Neuron (in vitro differentiated cells): ENCODE measurements at regions not wholly inside any gene's neighbourhood (a gene's known extent, or its start where the extent isn't known, plus 50 kb on each side); places are given as distances from the start of the nearest gene placed in this dataset.

Experiments used
- H2AFZ ChIP-seq: one replicate; pipeline ENCODE4 v1.6.1; 2013; ENCODE audit warnings: low read depth, mild to moderate bottlenecking, inconsistent platforms, low read length, moderate library complexity
- H3K27me3 ChIP-seq: one replicate; pipeline ENCODE4 v1.6.1; 2013; ENCODE audit warnings: low read length; ENCODE audit not compliant: insufficient read depth
- H3K36me3 ChIP-seq: one replicate; pipeline ENCODE4 v1.6.1; 2013; ENCODE audit warnings: low read length; ENCODE audit not compliant: insufficient read depth
- H3K4me1 ChIP-seq: one replicate; pipeline ENCODE4 v1.6.1; 2013; ENCODE audit warnings: low read length; ENCODE audit not compliant: insufficient read depth
- H3K4me3 ChIP-seq: 2 replicates; pipeline ENCODE4 v1.5.1; 2013; ENCODE audit warnings: mild to moderate bottlenecking, low read length, moderate library complexity
- H3K9me3 ChIP-seq: one replicate; pipeline ENCODE4 v1.6.1; 2013; ENCODE audit warnings: low read length

DNA sequence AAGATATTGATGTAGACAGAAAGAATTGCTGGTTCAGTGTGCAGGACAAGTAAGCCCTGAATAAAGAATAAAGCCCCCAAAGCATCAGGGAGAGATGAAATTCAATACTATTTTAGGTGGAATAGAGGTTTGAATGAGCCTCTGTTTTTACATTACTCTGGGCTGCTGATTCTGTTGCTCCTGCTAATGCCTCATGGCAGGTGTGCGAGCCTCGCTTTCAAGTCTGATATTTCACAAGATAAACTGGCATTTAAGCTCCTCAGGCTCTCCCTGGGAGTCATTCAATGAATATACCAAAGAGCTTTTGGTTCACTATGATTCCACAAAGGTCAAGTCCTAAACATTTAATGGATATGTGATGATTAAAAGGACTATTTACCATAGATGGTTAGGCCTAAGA is 601.0 kb upstream of the SLC39A10 start:
- Histone ChIP-seq H3K36me3 (no peaks in the 10 kb centered on the region), H2AFZ (no peak overlapping the region), H3K27me3 (no peaks in the 10 kb centered on the region), H3K4me1 (no peaks in the 10 kb centered on the region), H3K9me3 (no peaks in the 10 kb centered on the region), H3K4me3 (no peak overlapping the region)

DNA sequence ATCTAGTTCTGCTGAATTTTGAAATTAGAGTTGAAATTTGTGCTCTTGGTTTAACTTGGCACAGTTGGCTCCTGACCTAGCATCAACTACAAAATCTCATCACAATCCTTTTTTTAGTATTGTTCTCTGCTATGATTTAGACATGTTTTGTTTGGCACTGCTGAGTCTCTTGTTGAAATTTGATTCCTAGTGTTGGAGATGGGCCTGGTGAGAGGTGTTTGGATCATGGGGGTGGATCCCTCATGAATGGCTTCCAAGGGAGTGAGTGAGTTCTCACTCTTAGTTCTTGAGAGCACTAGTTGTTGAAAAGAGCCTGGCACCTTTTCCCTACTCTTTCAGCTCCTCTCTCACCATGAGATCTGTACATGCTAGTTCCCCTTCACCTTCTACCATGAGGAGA is 605.6 kb upstream of the SLC39A10 start:
- H3K4me1 ChIP-seq, result no peaks in the 10 kb centered on the region
- no peaks in the 10 kb centered on the region for H3K27me3 ChIP-seq
- H3K36me3 ChIP-seq, result no peaks in the 10 kb centered on the region
- no peak overlapping the region for H3K4me3 ChIP-seq
- no peak overlapping the region for H2AFZ ChIP-seq
- H3K9me3 ChIP-seq, result no peaks in the 10 kb centered on the region

DNA sequence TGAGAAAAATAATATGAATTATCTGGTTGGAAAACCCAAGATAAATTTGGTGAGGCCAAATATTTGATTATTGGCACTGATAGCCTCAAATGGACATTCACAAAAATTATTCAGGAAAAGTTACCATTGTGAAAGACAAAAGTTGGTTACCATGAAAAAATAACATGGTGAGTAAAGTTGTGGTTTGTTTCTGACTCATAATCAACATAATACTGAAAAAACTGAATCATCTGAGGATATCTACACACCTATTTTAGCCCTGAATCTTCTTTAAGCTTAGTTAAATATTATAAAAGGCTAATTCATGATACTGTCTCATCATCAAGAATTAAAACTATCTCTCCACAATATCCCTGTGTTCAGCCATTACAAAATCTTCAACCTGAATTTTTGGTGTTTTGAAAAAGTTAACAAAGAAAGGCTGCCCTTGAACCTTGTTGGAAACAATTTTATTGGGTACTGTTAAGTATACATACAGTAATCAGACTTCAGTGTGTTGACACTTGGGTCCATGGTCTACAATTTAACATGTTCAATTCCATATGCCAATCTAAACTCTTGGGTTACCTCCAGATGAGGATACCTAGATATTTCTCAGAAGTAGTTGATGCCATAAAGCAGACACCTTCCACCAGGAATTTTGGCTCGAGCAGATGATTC is 607.5 kb upstream of the SLC39A10 start:
- H3K27me3 ChIP-seq, result no peaks in the 10 kb centered on the region
- no peak overlapping the region for H3K4me3 ChIP-seq
- H3K9me3 ChIP-seq, result no peaks in the 10 kb centered on the region
- no peak overlapping the region for H2AFZ ChIP-seq
- no peaks in the 10 kb centered on the region for H3K36me3 ChIP-seq
- H3K4me1 ChIP-seq, result no peaks in the 10 kb centered on the region

DNA sequence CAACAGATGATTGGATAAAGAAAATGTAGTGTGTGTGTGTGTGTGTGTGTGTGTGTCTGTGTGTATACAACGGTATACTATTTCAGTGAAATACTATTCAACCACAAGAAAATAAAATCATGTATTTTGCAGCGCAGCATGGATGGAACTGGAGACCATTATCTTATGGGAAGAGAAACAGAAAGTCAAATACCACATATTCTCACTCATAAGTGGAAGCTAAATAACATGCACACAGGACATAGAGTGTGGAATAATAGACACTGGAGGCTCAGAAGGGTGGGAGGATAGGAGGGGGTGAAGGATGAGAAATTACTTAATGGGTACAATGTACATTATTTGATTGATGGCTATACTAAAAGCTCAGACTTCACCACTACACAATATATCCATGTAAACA is 609.1 kb upstream of the SLC39A10 start:
- Histone ChIP-seq H3K4me1 (no peaks in the 10 kb centered on the region), H3K9me3 (no peaks in the 10 kb centered on the region), H3K4me3 (no peak overlapping the region)

DNA sequence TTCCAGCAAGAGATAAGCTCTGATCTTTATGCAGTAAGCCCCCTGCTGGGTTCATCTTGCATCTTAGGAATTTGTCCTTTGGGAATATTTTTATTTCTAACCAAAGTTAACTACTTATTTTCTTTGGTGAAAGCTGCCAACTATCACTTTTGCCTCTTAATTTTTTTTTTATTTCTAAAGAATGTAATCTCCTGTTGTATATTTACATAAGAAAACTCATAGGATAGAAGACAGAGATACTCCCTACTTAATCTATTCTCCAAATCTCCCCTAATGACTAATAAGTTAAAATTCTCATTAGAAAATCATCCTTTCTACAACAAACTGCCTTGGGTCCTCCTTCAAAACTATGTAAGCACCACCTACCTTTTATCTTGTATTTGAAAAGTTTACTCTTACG is 612.2 kb upstream of the SLC39A10 start:
- Histone ChIP-seq H3K27me3 (no peaks in the 10 kb centered on the region), H3K36me3 (no peaks in the 10 kb centered on the region), H2AFZ (no peak overlapping the region), H3K4me1 (no peaks in the 10 kb centered on the region), H3K9me3 (no peaks in the 10 kb centered on the region), H3K4me3 (no peak overlapping the region)

More for the DNA sequence above, 609.1 kb upstream of the SLC39A10 start:
- no peak overlapping the region for H2AFZ ChIP-seq
- no peaks in the 10 kb centered on the region for H3K36me3 ChIP-seq
- no peaks in the 10 kb centered on the region for H3K27me3 ChIP-seq

DNA sequence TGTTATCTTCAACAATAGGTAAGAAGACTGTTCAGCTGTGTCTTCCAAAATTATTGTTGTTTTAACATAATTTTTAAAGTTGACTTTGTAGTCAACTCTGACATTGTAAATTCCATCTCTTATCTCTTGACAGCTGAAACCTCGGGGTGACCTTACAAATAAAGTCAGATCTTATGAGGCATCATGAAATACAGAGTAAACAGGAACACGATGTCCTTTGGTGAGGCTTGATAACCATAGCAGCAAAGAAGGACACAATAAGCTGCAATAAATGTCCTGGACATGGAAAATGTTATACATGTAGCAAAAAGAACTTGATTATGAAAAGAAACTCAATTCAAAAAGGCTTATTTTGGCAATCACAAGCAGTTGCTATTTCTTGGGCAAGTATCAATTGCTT is 618.9 kb upstream of the SLC39A10 start:
- Histone ChIP-seq H3K27me3 (no peaks in the 10 kb centered on the region), H3K4me1 (no peaks in the 10 kb centered on the region), H3K4me3 (no peak overlapping the region), H3K36me3 (no peaks in the 10 kb centered on the region), H3K9me3 (no peaks in the 10 kb centered on the region), H2AFZ (no peak overlapping the region)

DNA sequence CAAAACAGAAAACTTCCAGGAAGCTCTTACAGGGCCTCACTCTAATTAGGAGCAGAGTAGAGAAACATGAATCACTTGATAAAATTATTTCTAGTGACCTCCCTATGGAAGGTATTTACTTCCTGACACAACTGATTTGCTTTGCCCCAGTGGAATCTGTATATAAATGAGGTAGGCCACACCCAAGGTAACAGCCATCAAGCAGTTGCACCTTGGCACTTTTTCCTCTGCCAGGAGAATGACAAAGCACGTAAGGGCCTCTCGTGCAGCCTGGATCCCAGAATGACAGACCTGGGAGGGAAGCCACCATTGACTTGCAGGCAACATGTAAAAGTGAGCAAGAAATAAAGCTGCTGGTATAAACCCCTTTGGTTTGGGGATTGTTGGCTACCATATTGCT is 620.0 kb upstream of the SLC39A10 start:
- Histone ChIP-seq H2AFZ (no peak overlapping the region), H3K9me3 (no peaks in the 10 kb centered on the region), H3K36me3 (no peaks in the 10 kb centered on the region), H3K4me3 (no peak overlapping the region), H3K4me1 (no peaks in the 10 kb centered on the region), H3K27me3 (no peaks in the 10 kb centered on the region)

DNA sequence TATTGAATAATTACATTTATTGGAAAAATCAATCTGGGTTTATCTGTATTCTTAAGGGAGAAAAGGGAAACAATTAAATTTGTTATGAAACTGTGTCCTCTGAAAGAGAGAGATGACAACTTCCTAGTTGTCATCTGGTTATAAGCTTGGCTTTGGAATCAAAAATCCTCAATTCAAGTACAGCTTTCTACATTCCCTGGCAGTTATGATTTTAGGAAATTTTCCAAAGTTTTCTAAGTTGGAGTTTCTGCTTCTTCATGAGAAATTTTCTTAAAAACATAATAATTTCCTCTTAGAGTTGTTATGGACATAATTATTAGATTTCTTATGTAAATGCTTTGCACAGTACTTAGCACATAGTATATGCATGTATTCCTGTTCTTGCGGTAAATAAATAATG is 625.6 kb upstream of the SLC39A10 start:
- H3K9me3 ChIP-seq, result no peaks in the 10 kb centered on the region
- no peaks in the 10 kb centered on the region for H3K27me3 ChIP-seq
- H3K4me1 ChIP-seq, result no peaks in the 10 kb centered on the region
- no peaks in the 10 kb centered on the region for H3K36me3 ChIP-seq
- H2AFZ ChIP-seq, result no peak overlapping the region
- H3K4me3 ChIP-seq, result no peak overlapping the region

DNA sequence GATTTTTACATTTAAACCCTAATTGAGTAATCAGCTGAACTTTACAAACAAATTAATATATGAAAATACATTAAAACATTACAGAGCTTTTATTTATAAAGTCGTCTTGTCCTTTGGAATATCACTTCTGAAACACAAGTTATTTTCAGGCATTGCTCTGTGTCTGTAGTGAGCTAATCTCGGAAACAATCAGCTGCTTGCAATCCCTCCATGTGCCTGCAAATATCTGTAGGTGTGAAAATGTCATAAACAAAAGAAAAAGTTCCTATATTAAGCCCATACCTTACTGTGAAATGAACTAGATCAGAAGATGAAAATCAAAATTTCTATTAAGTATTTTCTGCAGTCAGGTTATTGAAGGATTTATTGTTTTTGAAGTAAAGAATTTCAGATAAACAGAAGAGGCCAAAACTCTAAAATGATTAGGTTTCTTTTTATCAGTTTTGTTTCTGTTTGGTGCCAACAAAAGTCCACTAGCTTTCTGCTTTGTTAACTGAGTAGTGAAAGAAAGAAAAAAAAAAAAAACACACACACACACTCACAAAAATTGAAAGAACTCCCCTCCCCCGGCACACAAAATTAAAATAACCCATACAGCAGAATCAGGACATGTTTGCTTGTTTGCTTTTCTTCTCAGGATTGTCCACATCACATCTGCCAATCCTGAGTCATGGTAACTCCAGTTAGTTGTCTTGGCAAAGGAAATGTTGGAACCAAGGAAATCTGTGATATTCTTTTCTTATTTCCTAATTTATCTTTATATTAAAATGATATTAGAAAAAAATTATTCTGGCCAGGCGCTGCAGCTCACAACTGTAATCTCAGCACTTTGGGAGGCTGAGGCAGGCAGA is 627.0 kb upstream of the SLC39A10 start:
- Histone ChIP-seq H3K36me3 (no peaks in the 10 kb centered on the region), H3K27me3 (no peaks in the 10 kb centered on the region), H3K4me3 (no peak overlapping the region), H3K4me1 (no peaks in the 10 kb centered on the region), H2AFZ (no peak overlapping the region), H3K9me3 (no peaks in the 10 kb centered on the region)

DNA sequence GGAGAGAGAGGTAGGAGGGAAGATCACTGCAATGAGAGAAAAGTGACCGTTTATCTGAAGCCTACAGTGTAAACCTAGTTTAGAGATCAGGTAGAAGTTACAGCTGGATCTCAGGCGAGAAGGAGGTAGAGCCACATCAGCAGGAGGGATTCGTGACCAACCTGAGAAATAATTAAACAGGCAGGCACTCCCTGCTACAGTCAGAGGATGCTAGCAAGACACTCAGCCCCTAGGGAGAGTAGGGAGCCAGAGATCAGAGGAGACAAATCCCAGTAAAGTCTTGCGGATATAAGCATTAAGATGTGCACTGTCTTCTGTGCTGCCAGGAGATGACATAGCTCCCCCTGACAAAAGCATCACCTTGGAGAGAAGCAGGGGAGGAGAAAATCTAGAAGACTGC is 629.1 kb upstream of the SLC39A10 start:
- H3K4me3 ChIP-seq, result no peak overlapping the region
- no peaks in the 10 kb centered on the region for H3K36me3 ChIP-seq
- H3K27me3 ChIP-seq, result no peaks in the 10 kb centered on the region
- H2AFZ ChIP-seq, result no peak overlapping the region
- H3K9me3 ChIP-seq, result no peaks in the 10 kb centered on the region
- no peaks in the 10 kb centered on the region for H3K4me1 ChIP-seq

DNA sequence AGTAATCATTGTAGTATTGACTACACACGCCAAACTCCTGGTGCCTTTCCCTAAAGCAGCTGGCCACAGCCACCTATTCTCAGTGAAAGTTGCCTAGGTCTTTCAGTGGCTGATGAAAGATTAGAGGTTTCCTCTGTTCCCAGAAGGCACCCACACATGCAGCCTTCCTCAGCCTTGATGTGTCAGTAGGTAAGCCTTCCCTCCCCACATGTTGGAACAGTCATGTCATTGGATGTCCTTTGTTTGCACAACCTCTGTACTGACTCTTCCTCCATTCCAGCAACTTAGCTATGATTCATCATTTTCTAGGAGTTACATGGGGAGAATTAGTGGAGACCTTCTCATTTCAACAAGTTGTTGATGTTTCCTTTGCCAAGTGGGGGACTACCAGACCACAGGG is 630.8 kb upstream of the SLC39A10 start:
- H2AFZ ChIP-seq, result no peak overlapping the region
- H3K9me3 ChIP-seq, result no peaks in the 10 kb centered on the region
- H3K4me1 ChIP-seq, result no peaks in the 10 kb centered on the region
- no peak overlapping the region for H3K4me3 ChIP-seq
- no peaks in the 10 kb centered on the region for H3K27me3 ChIP-seq
- H3K36me3 ChIP-seq, result no peaks in the 10 kb centered on the region

DNA sequence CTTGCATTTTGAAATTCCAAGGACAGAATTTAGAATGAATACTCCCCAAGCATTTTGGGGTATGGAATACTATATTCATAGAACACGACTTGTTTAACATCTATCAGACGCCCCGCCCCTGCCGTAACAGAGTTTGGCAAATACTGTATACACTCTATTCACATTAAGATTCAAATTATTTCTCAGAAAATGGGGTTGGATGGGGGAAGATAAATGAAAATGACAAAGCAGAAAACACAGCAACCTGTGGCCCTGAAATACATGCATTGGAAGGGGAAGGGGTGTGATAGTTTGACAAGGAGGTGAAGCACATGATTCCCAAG is 634.6 kb upstream of the SLC39A10 start:
- H3K4me3 ChIP-seq, result no peak overlapping the region

DNA sequence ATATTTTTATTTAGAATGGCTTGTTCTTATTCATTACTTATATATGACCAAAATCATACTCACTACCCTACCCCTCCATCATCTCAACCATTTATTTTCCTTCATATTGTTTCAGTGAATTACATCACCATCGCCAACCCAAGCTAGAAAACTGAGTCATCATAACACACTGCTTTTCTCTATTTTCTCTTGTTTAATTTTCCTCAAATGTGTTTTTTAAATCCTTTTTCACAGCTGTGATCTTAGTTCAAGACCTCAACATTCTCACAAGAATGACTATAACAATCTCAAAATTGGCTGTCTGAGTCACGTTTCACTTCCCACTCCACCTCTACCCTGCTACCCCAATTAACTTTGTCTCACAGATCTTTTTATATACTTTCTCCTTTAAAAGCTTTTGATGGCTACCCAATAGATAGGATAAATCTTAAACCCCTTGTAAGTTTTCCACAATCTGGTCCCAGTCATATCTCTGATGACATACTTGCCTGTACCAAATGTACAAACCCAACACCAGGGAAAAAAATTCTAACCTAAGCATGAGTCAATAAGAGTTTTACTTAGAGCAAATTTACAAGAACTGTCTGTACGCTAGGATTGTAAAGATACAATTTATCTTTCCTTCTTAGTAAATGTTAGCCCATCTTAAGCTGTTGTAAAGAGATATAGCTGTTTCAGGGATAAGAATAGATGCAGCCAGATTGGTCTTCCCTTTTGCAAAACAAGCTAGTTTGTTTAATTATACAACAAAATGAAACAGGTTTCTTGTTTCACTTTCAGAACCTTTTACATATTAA is 635.1 kb upstream of the SLC39A10 start:
- no peaks in the 10 kb centered on the region for H3K27me3 ChIP-seq
- no peak overlapping the region for H3K4me3 ChIP-seq
- no peaks in the 10 kb centered on the region for H3K4me1 ChIP-seq
- H3K9me3 ChIP-seq, result no peaks in the 10 kb centered on the region
- H3K36me3 ChIP-seq, result no peaks in the 10 kb centered on the region
- no peak overlapping the region for H2AFZ ChIP-seq

More for the DNA sequence above, 634.6 kb upstream of the SLC39A10 start:
- Histone ChIP-seq H3K9me3 (no peaks in the 10 kb centered on the region), H3K36me3 (no peaks in the 10 kb centered on the region), H3K4me1 (no peaks in the 10 kb centered on the region), H3K27me3 (no peaks in the 10 kb centered on the region), H2AFZ (no peak overlapping the region)
